ENCODE measurements at regions not wholly inside any gene's neighbourhood (a gene's known extent, or its start where the extent isn't known, plus 50 kb on each side); places are given as distances from the start of the nearest gene placed in this dataset.

DNA sequence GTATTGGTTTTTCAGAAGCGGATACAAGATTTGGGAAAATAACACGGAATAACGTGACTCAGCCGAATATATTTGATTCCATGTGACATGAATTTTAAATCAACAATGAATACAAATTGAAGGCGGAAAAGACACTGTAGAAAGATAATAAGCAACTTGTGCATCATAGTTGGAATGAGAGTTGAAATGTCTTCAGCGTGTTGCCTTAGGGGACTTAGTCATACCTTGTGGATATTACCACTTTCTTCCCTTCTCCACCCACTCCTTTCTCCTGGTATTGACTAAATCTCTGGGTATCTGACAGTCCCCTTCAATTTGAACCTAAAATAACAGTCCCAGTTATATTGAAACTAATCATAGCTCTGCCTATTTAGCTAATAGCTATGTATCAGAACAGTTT, 2373.1 kb upstream of the RAG2 start:
- TF ChIP-seq, protein P1, sequence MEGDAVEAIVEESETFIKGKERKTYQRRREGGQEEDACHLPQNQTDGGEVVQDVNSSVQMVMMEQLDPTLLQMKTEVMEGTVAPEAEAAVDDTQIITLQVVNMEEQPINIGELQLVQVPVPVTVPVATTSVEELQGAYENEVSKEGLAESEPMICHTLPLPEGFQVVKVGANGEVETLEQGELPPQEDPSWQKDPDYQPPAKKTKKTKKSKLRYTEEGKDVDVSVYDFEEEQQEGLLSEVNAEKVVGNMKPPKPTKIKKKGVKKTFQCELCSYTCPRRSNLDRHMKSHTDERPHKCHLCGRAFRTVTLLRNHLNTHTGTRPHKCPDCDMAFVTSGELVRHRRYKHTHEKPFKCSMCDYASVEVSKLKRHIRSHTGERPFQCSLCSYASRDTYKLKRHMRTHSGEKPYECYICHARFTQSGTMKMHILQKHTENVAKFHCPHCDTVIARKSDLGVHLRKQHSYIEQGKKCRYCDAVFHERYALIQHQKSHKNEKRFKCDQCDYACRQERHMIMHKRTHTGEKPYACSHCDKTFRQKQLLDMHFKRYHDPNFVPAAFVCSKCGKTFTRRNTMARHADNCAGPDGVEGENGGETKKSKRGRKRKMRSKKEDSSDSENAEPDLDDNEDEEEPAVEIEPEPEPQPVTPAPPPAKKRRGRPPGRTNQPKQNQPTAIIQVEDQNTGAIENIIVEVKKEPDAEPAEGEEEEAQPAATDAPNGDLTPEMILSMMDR (IDR thresholded peaks at IDR 0.05), result no peak
- Histone ChIP-seq H3K27me3 (ENCODE audit: insufficient read depth in 3 of 3, low read length in 2 of 3) (no peaks in the 10 kb centered on the region), H3K9me3 (no peaks in the 10 kb centered on the region), H3K27ac (no peak overlapping the region), H3K4me1 (no peaks in the 10 kb centered on the region), H3K4me3 (no peak overlapping the region), H3K36me3 (ENCODE audit: insufficient read depth in 1 of 2, low read depth in 1 of 2) (no peaks in the 10 kb centered on the region)
- WGBS, 3 donors, result 76 to 93% (median 88%) methylated on average over 6 of the region's 6 CpGs
- DNase-seq, result no peak
- no peak for ATAC-seq
- intact Hi-C loops (cut with DNase I), result no loop called here

DNA sequence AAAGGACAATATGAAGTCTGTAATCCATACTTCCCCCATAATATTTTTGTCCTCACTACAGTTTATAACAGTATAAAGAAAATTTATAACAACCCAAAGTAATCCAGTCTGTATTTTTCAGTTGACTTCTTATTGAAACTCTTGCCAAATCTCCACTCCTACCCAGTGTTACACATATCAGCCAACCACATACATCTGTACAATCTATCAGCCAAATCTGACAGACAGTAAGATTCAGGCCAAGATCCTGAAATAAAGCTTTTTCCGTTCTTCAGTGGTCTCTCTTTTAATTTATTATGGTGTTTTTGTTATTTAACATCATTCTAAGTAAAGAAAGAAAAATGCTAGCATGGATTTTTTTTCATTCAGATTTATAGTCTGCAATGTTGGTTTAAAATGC, 2370.9 kb upstream of the RAG2 start:
- no peak for DNase-seq
- H3K27ac ChIP-seq, result no peak overlapping the region
- TF ChIP-seq, protein P1 (IDR thresholded peaks at IDR 0.05), result no peak
- no peak for ATAC-seq
- H3K4me1 ChIP-seq, result no peaks in the 10 kb centered on the region
- no peaks in the 10 kb centered on the region for H3K9me3 ChIP-seq
- no peak overlapping the region for H3K4me3 ChIP-seq
- H3K36me3 ChIP-seq (ENCODE audit: insufficient read depth in 1 of 2, low read depth in 1 of 2), result no peaks in the 10 kb centered on the region
- intact Hi-C loops (cut with DNase I), result no loop called here
- WGBS, 3 donors, result 0% methylated on average over 1 of the region's 1 CpG
- H3K27me3 ChIP-seq (ENCODE audit: insufficient read depth in 3 of 3, low read length in 2 of 3), result no peaks in the 10 kb centered on the region

DNA sequence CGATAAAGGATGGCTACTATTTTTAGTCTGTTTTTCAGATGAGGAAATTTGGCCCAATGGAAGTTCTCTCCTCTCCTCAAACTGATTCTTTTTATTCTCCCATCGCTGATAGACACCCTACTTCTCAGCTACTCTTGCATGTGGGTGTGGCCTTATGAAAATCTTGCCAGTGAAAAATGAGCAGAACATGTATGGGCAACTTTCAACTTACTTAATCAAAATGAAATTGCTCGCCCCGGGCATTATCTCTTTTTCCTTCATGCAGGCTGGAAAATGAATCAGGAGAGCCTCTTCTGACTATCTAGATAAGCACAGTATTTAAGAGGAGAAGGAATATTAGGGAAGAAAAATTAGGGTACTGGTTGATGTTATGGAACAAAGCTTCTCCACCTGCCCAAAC, 2354.7 kb upstream of the RAG2 start:
- 80 to 82% (median 81%) methylated on average over 4 of the region's 4 CpGs for WGBS, 3 donors

DNA sequence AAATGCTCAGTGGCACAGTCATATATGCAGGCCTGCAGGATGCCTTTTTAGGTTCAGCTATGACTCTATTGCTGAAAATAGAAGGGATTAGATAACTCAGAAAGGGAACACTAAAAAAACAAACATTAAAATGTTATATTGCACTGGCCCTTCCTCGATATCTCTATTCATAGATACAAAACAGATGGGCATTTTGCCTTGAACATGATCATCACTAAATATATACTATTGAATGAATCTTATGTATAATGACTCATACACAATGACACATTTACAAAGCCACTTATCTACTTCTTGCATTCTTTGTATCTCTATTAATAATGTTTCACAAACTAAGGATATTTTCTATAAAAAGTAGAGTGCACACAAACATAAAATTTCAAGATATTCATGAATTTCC, 2352.8 kb upstream of the RAG2 start:
- intact Hi-C loops (cut with DNase I), result no loop called here
- ATAC-seq (no peak), DNase-seq (no peak)
- H3K36me3 ChIP-seq (ENCODE audit: insufficient read depth in 1 of 2, low read depth in 1 of 2), result no peaks in the 10 kb centered on the region
- H3K4me1 ChIP-seq, result no peaks in the 10 kb centered on the region
- no peaks in the 10 kb centered on the region for H3K27me3 ChIP-seq (ENCODE audit: insufficient read depth in 3 of 3, low read length in 2 of 3)
- no peak overlapping the region for H3K4me3 ChIP-seq
- H3K27ac ChIP-seq, result no peak overlapping the region
- TF ChIP-seq, protein P1 (IDR thresholded peaks at IDR 0.05), result no peak
- 27 to 46% (median 36%) methylated on average over 1 of the region's 1 CpG for WGBS, 3 donors
- peaks cover 3% of the 10 kb centered on the region for H3K9me3 ChIP-seq

More for the DNA sequence above, 2354.7 kb upstream of the RAG2 start:
- H3K9me3 ChIP-seq, result peaks cover under 1% of the 10 kb centered on the region
- TF ChIP-seq, protein P1 (IDR thresholded peaks at IDR 0.05), result no peak
- H3K4me3 ChIP-seq, result no peak overlapping the region
- no peak overlapping the region for H3K27ac ChIP-seq
- no peaks in the 10 kb centered on the region for H3K4me1 ChIP-seq
- H3K27me3 ChIP-seq (ENCODE audit: insufficient read depth in 3 of 3, low read length in 2 of 3), result no peaks in the 10 kb centered on the region
- no peaks in the 10 kb centered on the region for H3K36me3 ChIP-seq (ENCODE audit: insufficient read depth in 1 of 2, low read depth in 1 of 2)
- DNase-seq, result no peak
- intact Hi-C loops (cut with DNase I), result no loop called here
- no peak for ATAC-seq

DNA sequence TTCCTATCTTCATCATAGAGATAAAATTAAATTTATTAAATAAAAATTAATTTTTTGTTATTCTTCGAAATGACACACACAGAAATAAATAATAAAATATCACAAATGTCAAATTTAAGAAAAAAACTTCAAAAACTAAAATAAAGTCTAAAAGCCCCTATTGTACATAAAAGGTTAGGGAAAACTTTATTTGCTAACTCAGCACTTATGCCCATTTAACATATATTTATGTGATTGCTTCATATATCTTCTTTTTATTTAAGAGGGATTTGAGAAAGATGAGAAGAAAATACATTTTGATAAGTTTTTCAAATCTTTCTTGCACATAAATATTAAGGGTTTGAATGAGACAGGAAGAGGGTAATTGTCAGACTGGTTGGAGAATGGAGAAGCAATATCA, 2350.4 kb upstream of the RAG2 start:
- H3K27ac ChIP-seq, result no peak overlapping the region
- H3K9me3 ChIP-seq, result peaks cover 3% of the 10 kb centered on the region
- DNase-seq, result no peak
- H3K36me3 ChIP-seq (ENCODE audit: insufficient read depth in 1 of 2, low read depth in 1 of 2), result no peaks in the 10 kb centered on the region
- H3K27me3 ChIP-seq (ENCODE audit: insufficient read depth in 3 of 3, low read length in 2 of 3), result no peaks in the 10 kb centered on the region
- TF ChIP-seq, protein P1 (IDR thresholded peaks at IDR 0.05), result no peak
- 88 to 89% (median 88%) methylated on average over 1 of the region's 1 CpG for WGBS, 3 donors
- H3K4me3 ChIP-seq, result no peak overlapping the region
- no peak for ATAC-seq
- intact Hi-C loops (cut with DNase I), result no loop called here
- no peaks in the 10 kb centered on the region for H3K4me1 ChIP-seq

All from psoas muscle (tissue), 7 donors.